Thyroid gland (tissue), 4 donors: ENCODE measurements at regions not wholly inside any gene's neighbourhood (a gene's known extent, or its start where the extent isn't known, plus 50 kb on each side); places are given as distances from the start of the nearest gene placed in this dataset.

Experiments
- POLR2A ChIP-seq, 2 donors: fragments of 450-650 bp; IDR thresholded peaks; one replicate each; pipeline ENCODE4 v1.6.1; 2017; ENCODE audit warnings: antibody characterized with exemption in 2 of 2, mild to moderate bottlenecking in 2 of 2, moderate library complexity in 1 of 2
- TF ChIP-seq, protein P1 (sequence below), 6 experiments: fragments of 200-600 bp in 3 of 6; fragments of 450-650 bp in 3 of 6; sonication (generic) in 3 of 6; IDR thresholded peaks; one replicate each; pipeline ENCODE4 v1.5.1; 2016 to 2019; ENCODE audit warnings: antibody characterized with exemption in 6 of 6, mild to moderate bottlenecking in 2 of 6, inconsistent platforms in 1 of 6, moderate library complexity in 1 of 6

DNA sequence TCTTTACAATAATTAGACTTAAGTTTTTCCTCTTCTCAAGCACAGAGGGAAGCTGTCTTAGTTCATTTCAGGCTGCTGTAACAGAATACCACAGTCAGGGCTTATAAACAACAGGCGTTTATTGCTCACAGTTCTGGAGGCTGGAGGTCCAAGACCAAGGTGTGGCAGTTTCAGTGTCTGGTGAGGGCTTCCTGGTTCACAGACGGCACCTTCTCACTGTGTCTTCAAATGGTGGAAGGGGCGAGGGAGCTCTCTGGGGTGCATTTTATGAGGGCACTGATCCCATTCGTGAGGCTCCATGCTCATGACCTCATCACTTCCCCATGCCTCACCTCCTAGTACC lies 115.7 kb upstream of the MXRA5 start:
- TF ChIP-seq, protein P1, sequence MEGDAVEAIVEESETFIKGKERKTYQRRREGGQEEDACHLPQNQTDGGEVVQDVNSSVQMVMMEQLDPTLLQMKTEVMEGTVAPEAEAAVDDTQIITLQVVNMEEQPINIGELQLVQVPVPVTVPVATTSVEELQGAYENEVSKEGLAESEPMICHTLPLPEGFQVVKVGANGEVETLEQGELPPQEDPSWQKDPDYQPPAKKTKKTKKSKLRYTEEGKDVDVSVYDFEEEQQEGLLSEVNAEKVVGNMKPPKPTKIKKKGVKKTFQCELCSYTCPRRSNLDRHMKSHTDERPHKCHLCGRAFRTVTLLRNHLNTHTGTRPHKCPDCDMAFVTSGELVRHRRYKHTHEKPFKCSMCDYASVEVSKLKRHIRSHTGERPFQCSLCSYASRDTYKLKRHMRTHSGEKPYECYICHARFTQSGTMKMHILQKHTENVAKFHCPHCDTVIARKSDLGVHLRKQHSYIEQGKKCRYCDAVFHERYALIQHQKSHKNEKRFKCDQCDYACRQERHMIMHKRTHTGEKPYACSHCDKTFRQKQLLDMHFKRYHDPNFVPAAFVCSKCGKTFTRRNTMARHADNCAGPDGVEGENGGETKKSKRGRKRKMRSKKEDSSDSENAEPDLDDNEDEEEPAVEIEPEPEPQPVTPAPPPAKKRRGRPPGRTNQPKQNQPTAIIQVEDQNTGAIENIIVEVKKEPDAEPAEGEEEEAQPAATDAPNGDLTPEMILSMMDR (IDR thresholded peaks at IDR 0.05): no peak
- TF ChIP-seq POLR2A (IDR thresholded peaks at IDR 0.05): no peak
